Esophagus muscularis mucosa (tissue), 4 donors: ENCODE measurements at regions not wholly inside any gene's neighbourhood (a gene's known extent, or its start where the extent isn't known, plus 50 kb on each side); places are given as distances from the start of the nearest gene placed in this dataset.

Experiments used
- CTCF ChIP-seq, 3 experiments: fragments of 200-600 bp in 2 of 3; fragments of 450-650 bp in 1 of 3; sonication (generic) in 2 of 3; IDR thresholded peaks; one replicate each; pipeline ENCODE4 v1.5.1; 2017 to 2019; ENCODE audit warnings: antibody characterized with exemption in 3 of 3, mild to moderate bottlenecking in 2 of 3, moderate library complexity in 1 of 3
- EP300 ChIP-seq: sonication (generic); formaldehyde crosslinking; IDR thresholded peaks from one replicate; pipeline ENCODE4 v1.6.1; 2017; ENCODE audit warnings: antibody characterized with exemption
- POLR2A ChIP-seq: fragments of 450-650 bp; IDR thresholded peaks from one replicate; pipeline ENCODE4 v1.6.1; 2017; ENCODE audit warnings: antibody characterized with exemption, moderate library complexity, mild to moderate bottlenecking, low read depth
- POLR2AphosphoS5 ChIP-seq, 2 donors: sonication (generic); formaldehyde crosslinking; IDR thresholded peaks; one replicate each; pipeline ENCODE4 v1.6.1; 2017; ENCODE audit warnings: antibody characterized with exemption in 2 of 2

- TF ChIP-seq CTCF (IDR thresholded peaks at IDR 0.05) (no peak), POLR2A (no peak), EP300 (no peak), POLR2AphosphoS5 (IDR thresholded peaks at IDR 0.05) (no peak)
Measured at GRCh38 chr1:185427776-185428175, 110.7 kb upstream of the IVNS1ABP start.
